ENCODE measurements at regions not wholly inside any gene's neighbourhood (a gene's known extent, or its start where the extent isn't known, plus 50 kb on each side); places are given as distances from the start of the nearest gene placed in this dataset.

DNA sequence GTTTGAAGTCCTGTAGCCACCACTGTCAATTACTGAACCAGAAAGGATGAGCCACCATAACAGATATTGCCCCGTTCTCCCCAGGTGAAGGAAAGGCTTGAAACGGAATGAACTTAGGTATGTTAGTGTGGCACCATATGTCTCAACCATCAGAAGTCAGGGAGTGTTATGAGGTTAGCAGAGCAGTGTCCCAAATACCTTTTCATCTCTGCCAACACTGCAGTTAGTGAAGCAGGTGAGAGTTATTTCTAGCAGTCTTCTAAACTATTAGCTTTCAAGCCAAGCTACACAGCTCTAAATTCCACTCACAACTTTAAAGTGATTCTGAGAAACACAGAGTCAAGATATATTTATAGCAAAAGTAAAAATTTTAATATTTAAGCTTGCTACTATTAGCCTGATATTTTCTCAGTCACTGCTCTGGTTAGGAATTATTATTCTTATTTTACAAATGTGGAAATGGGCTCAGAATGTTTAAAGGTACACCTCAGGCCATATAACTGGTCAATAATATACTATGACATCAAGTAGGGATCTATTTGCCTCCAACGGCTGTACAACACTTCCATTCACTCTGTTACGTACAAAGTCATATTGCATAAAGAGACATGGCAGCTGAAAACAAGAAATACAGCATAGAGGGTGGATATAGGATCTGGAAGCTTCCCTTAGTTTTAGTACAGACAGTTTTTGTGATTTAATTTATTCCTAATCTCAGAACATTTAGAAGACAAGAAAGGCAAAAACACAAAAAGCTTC, 1527.1 kb upstream of the PRR20A start:
- H3K9me3 ChIP-seq = no peaks in the 10 kb centered on the region

DNA sequence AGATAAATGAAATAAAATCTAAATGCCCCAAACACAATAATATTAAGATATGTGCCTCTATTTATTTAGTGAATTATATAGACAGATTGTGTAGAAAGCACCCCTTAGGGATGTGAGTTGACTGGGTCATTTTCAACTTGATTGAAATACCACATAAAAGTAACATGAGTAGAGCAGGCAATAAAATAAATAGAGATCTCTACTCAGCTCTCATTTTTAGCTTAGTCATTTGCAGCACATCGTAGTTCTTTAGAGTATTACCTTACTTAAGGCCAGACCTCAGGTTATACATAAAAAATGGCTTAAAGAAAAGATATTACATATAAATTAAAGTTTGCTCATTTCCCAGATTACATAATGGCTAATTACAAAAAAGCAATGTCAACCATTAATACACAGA, 1525.6 kb upstream of the PRR20A start:
- Histone ChIP-seq H3K36me3 (no peaks in the 10 kb centered on the region), H3K27me3 (no peaks in the 10 kb centered on the region), H3K27ac (no peak overlapping the region), H3K4me3 (no peak overlapping the region), H3K4me1 (no peaks in the 10 kb centered on the region), H3K9me3 (no peaks in the 10 kb centered on the region)
- no peak for DNase-seq
- TF ChIP-seq, protein P1, sequence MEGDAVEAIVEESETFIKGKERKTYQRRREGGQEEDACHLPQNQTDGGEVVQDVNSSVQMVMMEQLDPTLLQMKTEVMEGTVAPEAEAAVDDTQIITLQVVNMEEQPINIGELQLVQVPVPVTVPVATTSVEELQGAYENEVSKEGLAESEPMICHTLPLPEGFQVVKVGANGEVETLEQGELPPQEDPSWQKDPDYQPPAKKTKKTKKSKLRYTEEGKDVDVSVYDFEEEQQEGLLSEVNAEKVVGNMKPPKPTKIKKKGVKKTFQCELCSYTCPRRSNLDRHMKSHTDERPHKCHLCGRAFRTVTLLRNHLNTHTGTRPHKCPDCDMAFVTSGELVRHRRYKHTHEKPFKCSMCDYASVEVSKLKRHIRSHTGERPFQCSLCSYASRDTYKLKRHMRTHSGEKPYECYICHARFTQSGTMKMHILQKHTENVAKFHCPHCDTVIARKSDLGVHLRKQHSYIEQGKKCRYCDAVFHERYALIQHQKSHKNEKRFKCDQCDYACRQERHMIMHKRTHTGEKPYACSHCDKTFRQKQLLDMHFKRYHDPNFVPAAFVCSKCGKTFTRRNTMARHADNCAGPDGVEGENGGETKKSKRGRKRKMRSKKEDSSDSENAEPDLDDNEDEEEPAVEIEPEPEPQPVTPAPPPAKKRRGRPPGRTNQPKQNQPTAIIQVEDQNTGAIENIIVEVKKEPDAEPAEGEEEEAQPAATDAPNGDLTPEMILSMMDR (IDR thresholded peaks at IDR 0.05) = no peak
- no peak for TF ChIP-seq POLR2A (IDR thresholded peaks at IDR 0.05)

More for the DNA sequence above, 1527.1 kb upstream of the PRR20A start:
- Histone ChIP-seq H3K36me3 (no peaks in the 10 kb centered on the region), H3K4me1 (no peaks in the 10 kb centered on the region), H3K4me3 (no peak overlapping the region), H3K27me3 (no peaks in the 10 kb centered on the region), H3K27ac (no peak overlapping the region)
- DNase-seq = no peak
- no peak for TF ChIP-seq POLR2A (IDR thresholded peaks at IDR 0.05)
- TF ChIP-seq, protein P1 (IDR thresholded peaks at IDR 0.05) = no peak

DNA sequence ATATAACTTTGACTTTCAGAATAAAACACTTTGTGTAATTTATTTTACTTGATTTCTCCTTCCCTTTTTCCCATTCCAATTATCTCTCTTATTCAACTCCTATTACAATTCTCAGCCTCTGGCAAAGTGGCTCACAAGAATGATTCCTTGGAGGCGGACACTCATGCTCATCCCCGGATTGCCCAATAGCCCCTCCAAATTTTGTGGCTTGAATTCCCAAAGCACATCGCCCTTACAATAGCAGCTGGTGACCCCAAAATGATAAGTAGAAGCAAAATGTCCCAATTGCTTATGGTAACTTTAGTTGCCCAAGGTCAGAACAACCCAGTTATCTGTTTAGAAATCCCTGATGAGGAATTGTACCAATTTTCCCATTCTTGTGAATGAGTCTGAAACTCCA, 1523.5 kb upstream of the PRR20A start:
- TF ChIP-seq, protein P1 (IDR thresholded peaks at IDR 0.05) = no peak
- no peak for TF ChIP-seq POLR2A (IDR thresholded peaks at IDR 0.05)
- H3K36me3 ChIP-seq = no peaks in the 10 kb centered on the region
- no peaks in the 10 kb centered on the region for H3K9me3 ChIP-seq
- no peak for DNase-seq
- no peaks in the 10 kb centered on the region for H3K4me1 ChIP-seq
- no peak overlapping the region for H3K4me3 ChIP-seq
- no peaks in the 10 kb centered on the region for H3K27me3 ChIP-seq
- no peak overlapping the region for H3K27ac ChIP-seq

DNA sequence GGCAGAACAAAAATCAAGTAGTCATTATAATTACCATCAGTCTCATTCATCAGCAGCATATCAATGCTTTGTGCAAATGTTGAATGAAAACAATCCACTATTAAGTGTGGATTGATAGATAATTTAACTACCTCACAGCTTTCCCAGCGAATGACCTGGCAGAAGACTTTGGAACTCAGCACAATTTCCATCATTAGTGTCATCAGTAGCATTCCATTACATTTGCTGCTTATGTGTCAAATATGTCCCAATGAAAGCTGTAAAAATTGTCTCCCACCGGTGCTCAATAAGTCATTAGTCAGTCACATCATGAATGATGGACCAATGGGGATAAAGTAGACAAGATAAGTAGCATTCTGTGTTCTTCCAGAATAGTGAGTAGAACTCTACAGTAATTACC, 1513.5 kb upstream of the PRR20A start:
- Histone ChIP-seq H3K4me1 (no peaks in the 10 kb centered on the region), H3K27me3 (no peaks in the 10 kb centered on the region), H3K9me3 (peaks cover 0 to 5% (median 0%) of the 10 kb centered on the region in 4 donors), H3K4me3 (no peak overlapping the region), H3K27ac (no peak overlapping the region), H3K36me3 (no peaks in the 10 kb centered on the region)
- no peak for TF ChIP-seq POLR2A (IDR thresholded peaks at IDR 0.05)
- TF ChIP-seq, protein P1 (IDR thresholded peaks at IDR 0.05) = no peak
- no peak for DNase-seq

DNA sequence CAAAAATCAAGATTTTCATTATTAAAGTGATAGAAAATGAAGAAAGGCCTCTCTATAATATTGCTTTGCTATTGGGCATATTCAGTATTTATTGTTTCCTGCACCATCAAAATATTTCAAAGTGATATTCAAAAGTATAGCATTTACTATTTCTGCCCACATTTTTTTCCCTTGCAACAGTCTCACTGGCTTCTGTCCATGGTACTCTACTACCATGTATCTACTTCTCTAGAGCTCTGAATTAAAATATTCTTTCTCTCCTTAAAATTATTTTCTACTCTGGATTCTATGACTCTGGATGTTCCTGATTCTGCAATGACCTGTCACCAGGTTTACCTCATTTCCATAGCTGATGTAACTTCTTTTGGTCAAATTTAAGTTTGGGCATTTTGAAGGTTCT, 1508.3 kb upstream of the PRR20A start:
- H3K9me3 ChIP-seq = peaks cover 0 to 8% (median 0%) of the 10 kb centered on the region in 4 donors
- TF ChIP-seq, protein P1 (IDR thresholded peaks at IDR 0.05) = no peak
- TF ChIP-seq POLR2A (IDR thresholded peaks at IDR 0.05) = no peak

More for the DNA sequence above, 1508.3 kb upstream of the PRR20A start:
- no peaks in the 10 kb centered on the region for H3K4me1 ChIP-seq
- H3K36me3 ChIP-seq = no peaks in the 10 kb centered on the region
- no peak overlapping the region for H3K27ac ChIP-seq
- H3K4me3 ChIP-seq = no peak overlapping the region
- no peaks in the 10 kb centered on the region for H3K27me3 ChIP-seq
- DNase-seq = no peak

Data from Peyer's patch (tissue), 4 donors.